GM18870 (cell line): ENCODE measurements at regions not wholly inside any gene's neighbourhood (a gene's known extent, or its start where the extent isn't known, plus 50 kb on each side); places are given as distances from the start of the nearest gene placed in this dataset.
"Not testable (repeated sequence)": the region's sequence is repeated elsewhere in the genome, so short reads cannot be mapped to it uniquely, and the experiment has no call there.

ENCODE experiments used
- ATAC-seq: cut with Tn5 transposase; IDR thresholded peaks from one replicate; pipeline ENCODE4 v1.9.1; 2021; ENCODE audit warnings: moderate library complexity; ENCODE audit not compliant: unreplicated experiment

- no peak for ATAC-seq
These were observed 58.0 kb upstream of the EFCAB3 start for GRCh38 chr17:62322313-62322712.

- ATAC-seq = no peak
These were observed 58.9 kb upstream of the EFCAB3 start for GRCh38 chr17:62321451-62321850.

- no peak for ATAC-seq
These were observed 60.5 kb upstream of the EFCAB3 start for GRCh38 chr17:62319846-62320245.

GRCh38 chr17:62309396-62309795 lies 71.0 kb upstream of the EFCAB3 start:
- ATAC-seq = no peak

- no peak for ATAC-seq
These were observed 73.2 kb upstream of the EFCAB3 start for GRCh38 chr17:62307196-62307595.

- no peak for ATAC-seq
These were observed 76.9 kb upstream of the EFCAB3 start for GRCh38 chr17:62303476-62303875.

GRCh38 chr17:62300697-62301096 lies 79.7 kb upstream of the EFCAB3 start:
- ATAC-seq = no peak

- ATAC-seq = not testable (repeated sequence)
These were observed 105.1 kb upstream of the EFCAB3 start for GRCh38 chr17:62275290-62275689.

GRCh38 chr17:62268361-62268760 lies 112.0 kb upstream of the EFCAB3 start:
- not testable (repeated sequence) for ATAC-seq

- not testable (repeated sequence) for ATAC-seq
These were observed 115.4 kb upstream of the EFCAB3 start for GRCh38 chr17:62264974-62265373.

- not testable (repeated sequence) for ATAC-seq
These were observed 124.6 kb upstream of the EFCAB3 start for GRCh38 chr17:62255791-62256190.

- not testable (repeated sequence) for ATAC-seq
These were observed 138.3 kb upstream of the EFCAB3 start for GRCh38 chr17:62242076-62242475.

- ATAC-seq = not testable (repeated sequence)
These were observed 140.8 kb upstream of the EFCAB3 start for GRCh38 chr17:62239569-62239968.

GRCh38 chr17:62238551-62239338 lies 141.6 kb upstream of the EFCAB3 start:
- not testable (repeated sequence) for ATAC-seq

GRCh38 chr17:62233822-62234481 lies 146.4 kb upstream of the EFCAB3 start:
- not testable (repeated sequence) for ATAC-seq

GRCh38 chr17:62231293-62231692 lies 149.1 kb upstream of the EFCAB3 start:
- not testable (repeated sequence) for ATAC-seq

- ATAC-seq = not testable (repeated sequence)
These were observed 153.6 kb upstream of the EFCAB3 start for GRCh38 chr17:62226610-62227240.

- not testable (repeated sequence) for ATAC-seq
These were observed 156.8 kb upstream of the EFCAB3 start for GRCh38 chr17:62223585-62223984.

- ATAC-seq = no peak
These were observed 154.3 kb upstream of the MED13 start for GRCh38 chr17:62219221-62219899.

GRCh38 chr17:62216847-62217246 lies 151.8 kb upstream of the MED13 start:
- ATAC-seq = no peak

- not testable (repeated sequence) for ATAC-seq
These were observed 150.8 kb upstream of the MED13 start for GRCh38 chr17:62215891-62216290.
